NCI-H524 (cell line): ENCODE measurements at regions not wholly inside any gene's neighbourhood (a gene's known extent, or its start where the extent isn't known, plus 50 kb on each side); places are given as distances from the start of the nearest gene placed in this dataset.
"Not testable (repeated sequence)": the region's sequence is repeated elsewhere in the genome, so short reads cannot be mapped to it uniquely, and the experiment has no call there.

Source experiments
- DNase-seq, 2 experiments: peaks; one replicate each; lab custom pipeline; 2025; lab: John Stamatoyannopoulos, UW

DNA sequence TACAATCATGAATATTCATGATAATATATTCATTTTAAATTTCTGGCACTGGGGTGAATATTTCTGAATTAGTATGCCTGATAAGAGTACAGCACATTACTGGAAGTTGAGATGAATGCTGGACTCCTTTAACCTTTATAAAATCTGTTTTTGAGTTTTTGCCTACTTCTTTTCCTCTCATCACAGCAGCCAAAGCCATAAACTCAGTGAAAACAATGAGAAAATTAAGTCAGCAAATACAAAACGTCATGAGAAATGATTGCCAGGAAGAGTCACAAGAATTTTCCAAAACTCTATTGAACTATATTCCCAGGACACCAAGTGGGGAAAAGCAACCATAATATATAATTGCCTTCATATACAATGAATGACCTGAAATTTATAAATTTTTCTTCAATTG is 837.6 kb downstream of the TBC1D32 start:
- no peak for DNase-seq

DNA sequence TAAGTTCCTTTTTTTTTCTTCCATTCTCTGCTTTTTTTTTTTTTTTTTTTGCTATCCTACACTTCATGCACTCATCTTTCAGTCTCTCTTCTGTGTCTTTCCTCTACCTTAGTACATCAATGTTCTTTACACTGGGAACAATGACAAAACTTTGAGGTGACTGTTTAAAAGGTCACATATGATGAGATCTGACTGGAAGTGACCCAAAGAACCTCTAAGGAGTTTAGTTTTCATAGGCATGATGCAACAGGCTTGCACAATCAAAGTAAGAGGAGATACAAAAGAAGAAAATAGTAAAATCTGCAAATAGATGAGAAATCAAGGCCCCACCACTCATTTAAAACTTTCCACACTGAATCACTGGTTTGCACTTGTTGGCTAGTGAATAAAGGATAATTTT is 840.8 kb downstream of the TBC1D32 start:
- DNase-seq: no peak

DNA sequence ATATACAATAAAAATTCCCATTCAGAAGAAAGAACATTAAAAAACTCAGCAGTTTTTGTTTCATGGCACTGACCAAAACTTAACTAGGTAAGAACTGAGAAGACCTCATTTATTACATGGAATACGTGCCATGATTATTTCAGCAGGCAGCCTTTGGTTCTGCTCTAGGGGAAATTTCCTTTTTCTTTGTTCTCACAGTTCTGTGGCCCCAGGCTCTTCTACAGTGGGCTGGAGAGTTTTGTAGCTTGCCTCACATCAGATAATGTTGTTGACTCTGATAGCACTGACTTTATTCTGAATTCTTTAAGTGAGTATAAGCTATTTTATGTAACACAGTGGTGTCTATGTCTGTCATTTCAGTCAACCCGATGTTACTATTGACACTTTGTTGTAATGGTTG is 844.3 kb downstream of the TBC1D32 start:
- DNase-seq: no peak

DNA sequence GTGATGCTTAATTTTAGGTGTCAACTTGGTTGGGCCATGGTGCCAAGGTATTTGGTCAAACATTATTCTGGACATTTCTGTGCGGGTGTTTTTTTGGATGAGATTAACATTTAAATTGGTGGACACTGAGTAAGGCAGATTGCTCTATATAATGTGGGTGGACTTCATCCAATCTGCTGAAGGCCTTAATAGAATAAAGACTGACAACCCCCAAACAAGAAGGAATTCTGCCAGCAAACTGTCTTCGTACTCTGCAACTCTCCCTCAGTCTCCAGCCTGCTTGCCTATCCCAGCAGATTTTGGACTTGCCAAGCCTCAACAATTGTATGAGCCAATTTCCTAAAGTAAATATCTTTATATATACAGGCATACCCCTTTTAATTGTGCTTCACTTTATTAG is 850.1 kb downstream of the TBC1D32 start:
- DNase-seq: no peak

DNA sequence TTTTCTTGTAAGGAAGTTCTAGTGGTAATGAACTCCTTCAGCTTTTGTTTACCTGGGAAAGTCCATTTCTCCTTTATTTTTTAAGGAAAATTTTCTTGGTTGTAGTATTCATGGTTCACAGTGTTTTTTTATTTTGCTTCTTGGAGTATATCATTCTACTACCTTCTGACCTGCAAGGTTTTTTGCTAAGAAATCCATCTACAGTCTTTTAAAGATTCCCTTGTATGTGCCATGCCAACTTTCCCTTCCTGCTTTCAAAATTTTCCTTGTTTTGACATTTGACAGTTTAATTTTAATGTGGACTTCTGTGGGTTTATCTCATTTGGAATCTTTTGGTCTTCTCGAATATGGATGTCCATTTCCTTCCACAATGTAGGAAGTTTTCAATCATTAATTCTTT is 855.6 kb downstream of the TBC1D32 start:
- no peak for DNase-seq

DNA sequence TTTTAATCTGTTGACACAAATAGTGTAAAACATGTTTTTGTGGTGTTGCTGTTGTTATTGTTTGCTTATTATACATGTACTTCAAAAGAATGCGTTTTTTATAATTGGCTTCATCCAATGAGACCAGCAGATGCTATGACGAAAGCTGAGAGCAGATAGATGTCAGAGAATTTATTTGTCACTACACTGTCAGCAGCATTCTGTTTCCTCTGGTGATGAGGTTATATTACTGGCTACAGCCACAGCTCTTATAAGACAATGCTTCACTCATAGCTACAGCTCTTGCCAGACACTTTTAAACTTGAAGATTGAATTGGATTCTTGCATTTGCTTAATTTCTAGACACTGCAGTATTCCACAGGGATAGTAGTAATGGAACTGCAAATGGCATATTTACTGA is 860.5 kb downstream of the TBC1D32 start:
- no peak for DNase-seq

DNA sequence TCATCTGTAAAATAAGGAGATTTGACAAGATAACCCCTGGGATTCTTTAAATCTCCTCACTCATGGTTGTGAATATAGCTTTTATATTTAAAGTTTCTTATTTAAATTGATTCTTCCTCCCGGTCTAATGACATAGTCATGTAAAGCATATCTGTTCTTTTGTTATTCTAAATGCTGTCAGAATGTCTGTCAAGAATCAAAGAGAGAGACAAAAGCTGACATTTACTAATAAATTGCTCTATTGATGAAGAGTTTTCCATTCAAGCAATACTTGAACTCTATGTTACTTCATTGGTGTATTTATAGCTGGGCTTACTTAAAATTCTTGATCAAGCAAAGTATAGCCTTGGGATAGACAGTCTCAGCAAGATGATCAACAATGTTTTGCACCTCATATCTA is 865.8 kb downstream of the TBC1D32 start:
- DNase-seq: no peak

DNA sequence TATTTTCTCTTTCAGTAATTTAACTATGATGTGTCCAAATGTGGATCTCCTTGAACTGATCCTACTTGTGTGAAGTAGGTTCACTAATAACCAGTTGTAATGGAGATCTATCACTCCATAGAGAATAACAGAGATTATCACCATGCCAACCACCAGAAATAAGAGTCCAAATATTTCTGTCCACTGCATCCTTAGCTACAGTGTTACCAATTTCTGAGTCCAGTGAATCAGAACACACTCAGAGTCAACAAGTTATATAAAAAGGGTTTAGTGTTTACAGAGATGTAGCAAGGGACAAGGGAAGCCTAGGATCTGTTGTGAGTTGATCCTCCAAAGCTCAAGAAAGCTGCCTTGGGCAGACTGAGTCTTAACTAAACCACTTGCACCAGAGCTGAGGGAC is 882.8 kb downstream of the TBC1D32 start:
- DNase-seq: no peak

DNA sequence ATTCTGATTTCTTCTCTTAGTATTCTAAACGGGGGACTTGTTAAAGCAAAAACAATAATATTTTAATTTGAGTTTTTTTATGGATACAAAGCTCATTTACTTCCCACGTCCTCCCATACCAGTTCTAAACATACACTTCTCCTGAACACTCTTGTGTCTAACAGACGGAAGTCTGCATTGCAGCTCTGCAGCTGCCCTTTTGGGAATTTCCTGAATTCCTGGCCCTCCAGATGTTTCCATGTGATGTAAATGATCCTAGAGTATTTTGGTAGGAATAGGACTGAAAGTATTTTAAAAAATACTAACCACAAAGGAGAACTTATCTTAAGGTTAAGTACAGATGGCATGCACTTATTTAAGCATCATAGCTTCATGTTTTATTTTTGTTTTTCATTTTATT is 886.7 kb downstream of the TBC1D32 start:
- no peak for DNase-seq

DNA sequence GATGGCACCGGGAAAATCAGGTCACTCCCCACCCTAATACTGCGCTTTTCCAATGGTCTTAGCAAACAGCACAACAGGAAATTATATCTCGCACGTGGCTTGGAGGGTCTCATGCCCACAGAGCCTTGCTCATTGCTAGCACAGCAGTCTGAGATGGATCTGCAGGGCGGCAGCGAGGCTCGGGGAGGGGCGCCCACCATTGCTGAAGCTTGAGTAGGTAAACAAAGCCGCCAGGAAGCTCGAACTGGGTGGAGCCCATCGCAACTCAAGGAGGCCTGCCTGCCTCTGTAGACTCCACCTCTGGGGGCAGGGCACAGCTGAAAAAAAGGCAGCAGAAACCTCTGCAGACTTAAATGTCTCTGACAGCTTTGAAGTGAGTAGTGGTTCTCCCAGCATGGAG is 901.4 kb downstream of the TBC1D32 start:
- not testable (repeated sequence) for DNase-seq

DNA sequence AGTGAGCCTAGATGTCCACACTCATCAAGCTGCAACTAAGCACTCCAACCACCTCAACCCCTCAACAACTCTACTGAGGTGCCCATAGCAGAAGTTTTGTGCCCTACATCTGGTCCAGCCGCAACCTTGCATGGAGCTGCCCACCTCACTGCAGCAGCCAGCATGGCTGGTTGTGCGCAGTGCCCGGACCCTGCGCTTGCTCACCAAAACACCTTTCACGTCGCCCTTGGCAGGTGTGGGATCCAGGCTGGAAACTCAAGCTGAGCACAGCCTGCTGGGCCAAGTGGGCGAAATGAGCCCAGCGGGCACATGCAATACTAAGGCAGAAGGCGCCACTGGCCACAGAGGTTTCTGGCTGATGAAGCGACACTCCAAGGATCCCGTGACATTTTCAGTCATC is 902.4 kb downstream of the TBC1D32 start:
- no peak for DNase-seq

DNA sequence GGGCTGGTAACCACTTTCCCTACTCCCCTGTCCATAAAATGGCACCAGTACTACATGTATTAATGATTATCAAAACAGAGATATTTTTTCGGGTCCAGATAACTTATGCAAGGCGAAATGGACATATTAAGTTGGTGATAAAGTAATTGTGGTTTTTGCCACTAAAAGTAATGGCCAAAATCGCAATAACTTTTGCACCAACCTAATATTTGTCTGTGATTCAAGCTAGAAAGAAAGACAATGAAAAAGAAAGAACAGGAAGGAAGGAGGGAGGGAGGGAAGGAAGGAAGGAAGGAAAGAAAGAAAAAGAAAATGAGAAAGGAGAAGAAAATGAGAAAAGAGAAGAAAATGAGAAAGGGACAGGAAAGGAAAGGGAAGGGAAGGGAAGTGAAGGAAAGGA is 922.9 kb downstream of the TBC1D32 start:
- DNase-seq: no peak

DNA sequence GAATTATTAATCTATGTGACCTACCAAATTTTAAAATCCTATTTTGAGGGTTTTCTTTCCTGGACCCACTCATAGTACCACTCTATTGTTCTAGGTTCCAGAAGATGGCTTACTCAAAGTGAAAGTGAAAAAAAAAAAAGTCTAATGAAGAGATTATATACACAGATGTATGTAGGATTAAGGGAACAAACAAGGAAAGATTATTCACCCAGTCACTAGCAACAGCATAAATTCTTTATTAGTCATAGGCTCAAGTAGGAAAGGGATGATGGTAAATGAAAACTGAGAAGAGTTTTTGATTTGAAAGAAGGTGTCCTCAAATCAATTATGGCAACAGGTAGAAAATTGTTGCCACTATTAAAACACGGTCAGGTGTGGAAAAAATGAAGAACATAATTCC is 923.7 kb downstream of the TBC1D32 start:
- peak; percentile 7 to 68 for DNase-seq

DNA sequence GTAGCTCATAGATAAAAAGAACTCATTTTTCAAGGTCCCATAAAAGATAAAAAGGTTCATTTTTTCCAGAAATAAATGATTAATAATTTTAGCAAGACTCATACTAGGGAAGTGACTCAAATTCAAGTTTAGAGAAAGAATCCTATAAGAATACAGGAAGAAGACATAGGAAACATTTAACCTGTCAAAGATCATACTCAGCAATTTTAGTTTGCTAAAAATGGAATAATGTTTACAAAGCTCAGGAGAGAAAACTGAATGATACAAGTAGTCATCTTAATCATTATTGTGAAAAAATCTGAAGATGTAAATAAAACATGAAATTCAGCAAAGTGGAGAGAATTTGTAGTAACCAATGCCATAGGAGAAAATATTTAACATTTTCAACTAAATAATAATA is 926.6 kb downstream of the TBC1D32 start:
- DNase-seq: no peak

DNA sequence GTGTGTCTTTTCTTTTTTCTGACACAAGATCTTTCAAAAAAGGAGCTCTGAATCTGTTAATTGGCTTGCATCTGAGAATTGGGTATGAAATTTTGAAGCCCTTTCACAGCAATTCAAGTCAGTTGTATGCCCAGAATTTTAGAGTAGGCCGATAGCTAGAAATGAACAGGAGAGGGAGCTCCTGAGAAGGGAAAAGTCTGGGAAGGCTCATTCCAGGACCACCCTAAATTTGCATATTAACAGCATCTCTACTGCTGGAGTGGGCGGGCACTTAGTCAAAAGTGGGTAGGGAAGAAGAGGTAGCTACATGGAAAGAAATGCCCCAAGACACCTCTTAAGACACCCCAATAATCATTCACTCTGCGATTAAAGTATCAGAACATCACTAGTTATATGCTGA is 928.3 kb downstream of the TBC1D32 start:
- DNase-seq: peak; percentile 12 to 48

DNA sequence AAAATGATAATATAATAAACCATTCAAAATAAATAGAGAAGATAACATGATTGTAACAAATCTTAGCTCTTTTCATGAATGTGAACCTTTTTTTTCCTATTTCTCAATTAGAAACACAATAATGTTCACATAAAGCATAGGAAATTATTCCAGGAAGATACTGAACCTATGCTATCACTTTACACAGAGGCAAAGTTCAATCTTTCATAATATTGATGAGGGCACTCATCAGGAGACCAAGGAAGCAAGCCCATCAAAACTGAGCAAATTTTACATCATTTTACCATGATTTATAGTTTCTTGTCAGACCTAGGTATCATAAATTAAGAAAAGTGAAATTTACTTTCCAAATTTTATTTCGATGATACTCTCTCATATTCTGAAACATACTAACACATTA is 938.5 kb downstream of the TBC1D32 start:
- DNase-seq: no peak

DNA sequence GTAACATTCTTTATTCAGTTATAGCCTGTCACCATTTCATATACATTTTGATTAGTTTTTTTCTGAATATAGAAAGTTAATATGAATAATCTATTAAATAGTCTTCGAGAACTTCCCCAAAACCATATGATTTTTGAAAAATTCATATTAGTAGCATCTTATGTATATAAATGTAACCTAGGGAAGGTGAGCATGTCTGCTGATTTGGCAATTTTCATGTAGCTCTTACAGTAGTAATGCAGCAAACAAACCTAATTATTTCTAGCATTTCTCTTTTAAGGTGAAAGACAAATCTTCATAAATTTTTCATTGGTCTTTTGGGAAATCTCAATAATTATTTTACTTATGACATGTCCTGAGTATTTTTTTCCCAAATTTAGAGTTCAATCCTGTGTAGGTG is 939.0 kb downstream of the TBC1D32 start:
- no peak for DNase-seq

DNA sequence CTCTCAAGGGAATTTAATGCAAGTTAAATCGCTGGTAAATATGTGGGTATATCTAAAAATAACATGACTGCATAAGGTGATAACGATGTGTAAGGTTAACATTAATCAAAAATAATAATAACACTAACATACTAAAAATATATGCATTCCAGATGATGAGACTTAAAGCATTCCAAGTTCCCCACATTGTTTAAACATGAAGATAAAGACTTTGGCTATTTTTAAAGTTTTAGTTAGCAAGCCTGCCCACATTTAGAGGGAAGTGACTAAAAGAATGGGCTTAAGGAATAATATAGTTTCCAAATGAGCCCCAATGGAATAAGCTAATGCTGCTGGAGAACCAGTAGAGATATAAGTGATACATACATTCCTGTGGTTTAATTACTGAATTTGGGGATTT is 941.3 kb downstream of the TBC1D32 start:
- no peak for DNase-seq

DNA sequence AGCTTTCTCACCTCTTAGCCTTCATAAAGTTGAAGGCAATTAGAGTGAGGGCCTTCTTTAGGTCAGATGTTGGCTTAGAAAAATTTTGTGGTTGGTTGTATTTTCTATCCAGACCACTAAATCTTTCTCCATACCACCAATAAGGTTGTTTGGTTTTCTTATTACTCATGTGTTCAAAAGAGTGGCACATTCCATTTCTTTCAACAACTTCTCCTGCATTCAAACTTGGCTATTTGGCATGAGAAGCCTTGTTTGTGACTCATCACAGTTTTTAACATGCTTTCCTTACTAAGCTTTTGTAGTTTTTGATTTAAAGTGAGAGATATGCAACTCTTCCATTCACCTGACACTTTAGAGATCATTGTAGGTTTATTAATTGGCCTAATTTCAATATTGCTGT is 949.6 kb downstream of the TBC1D32 start:
- DNase-seq: no peak

DNA sequence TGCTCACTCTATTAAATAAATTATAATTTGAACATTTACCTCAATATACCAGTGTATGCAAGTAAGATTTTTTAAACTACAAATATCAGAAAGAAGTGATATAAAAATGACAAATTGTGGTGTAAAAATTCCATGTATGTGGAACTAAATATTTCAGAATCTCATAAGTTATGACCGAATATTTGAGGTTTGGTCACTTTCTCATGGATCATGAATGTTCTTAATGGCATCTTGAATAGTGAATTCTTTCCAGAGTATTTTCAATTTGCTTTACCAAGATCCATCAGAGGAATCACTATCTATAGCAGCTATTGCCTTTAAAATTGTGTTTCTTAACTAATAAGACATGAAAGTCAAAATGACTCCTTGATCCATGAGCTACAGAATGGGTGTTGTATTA is 950.6 kb downstream of the TBC1D32 start:
- DNase-seq: no peak

DNA sequence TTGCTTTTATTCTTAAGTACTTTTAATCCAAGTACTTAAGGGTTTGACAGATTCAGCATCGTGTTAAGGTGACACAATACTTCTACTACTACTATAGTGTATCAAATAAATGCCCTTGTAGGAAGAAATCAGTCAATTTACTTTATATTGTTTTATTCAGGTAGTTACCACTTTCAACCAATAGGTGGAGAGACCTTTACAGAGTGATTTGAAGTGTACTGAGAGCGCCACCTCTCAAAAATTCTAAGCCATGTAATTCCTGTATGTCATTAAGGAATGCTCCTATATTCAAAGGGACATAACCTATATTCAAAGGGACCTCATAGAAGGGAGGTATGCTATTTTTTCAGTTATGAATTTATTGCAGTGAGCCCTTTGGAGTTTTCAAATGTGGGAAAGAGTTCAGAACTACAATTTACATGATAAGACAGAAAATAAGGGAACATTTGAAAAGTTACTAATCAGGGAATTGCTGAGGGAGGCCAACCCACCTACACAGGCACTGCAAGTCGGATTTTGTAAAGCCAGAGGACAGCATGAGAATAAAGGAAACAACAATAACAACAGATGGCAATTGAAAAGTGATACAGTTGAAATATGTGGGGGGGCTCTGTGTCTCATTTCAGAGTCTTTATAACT is 955.6 kb downstream of the TBC1D32 start:
- DNase-seq: peak; percentile 26 to 82

DNA sequence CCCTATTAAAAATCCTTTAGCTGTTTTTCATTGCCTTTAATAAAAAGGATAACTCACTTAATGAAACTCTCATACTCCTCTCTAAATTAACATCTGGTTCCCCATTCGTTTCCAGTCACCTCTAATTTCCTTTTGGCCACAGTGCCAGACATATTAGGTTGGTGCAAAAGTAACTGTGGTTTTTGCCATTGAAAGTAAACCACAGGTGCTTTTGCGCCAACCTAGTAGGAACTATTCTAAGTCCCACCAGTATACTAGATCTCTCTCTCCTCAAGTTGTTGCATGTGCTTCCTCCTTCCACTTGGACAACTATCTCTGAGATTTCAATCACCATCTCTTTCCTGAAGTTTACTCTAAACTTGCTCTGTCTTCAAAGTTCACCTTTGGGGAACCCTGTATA is 961.1 kb downstream of the TBC1D32 start:
- DNase-seq: no peak

DNA sequence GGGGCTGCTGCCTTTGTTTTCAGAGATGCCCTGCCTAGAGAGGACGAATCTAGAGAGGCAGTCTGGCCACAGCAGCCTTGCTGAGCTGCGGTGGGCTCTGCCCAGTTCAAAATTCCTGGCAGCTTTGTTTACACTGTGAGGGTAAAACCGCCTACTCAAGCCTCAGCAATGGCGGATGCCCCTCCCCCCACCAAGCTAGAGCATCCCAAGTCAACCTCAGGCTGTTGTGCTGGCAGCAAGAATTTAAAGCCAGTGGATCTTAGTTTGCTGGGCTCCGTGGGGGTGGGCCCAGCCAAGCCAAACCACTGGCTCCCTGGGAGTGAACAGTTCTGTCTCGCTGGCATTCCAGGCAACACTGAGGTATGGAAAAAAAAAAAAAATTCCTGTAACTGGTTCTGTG is 970.9 kb downstream of the TBC1D32 start:
- DNase-seq: no peak

DNA sequence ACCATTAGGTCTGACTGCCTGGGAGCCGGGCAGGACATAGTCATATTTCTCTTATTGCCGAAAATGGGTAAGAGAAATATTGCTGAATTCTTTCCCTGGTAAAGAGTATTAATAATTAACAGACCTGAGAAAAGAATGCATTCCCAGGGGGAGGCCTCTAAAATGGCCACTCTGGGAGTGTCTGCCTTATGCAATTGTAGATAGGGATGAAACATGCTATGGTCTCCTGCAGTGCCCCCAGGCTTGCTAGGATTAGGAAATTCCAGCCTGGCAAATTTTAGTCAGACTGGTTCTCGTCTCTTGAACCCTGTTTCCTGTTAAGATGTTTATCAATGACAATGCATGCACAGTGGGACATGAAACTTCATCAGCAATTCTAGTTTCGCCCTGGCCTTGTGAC is 975.7 kb downstream of the TBC1D32 start:
- DNase-seq: not testable (repeated sequence)

DNA sequence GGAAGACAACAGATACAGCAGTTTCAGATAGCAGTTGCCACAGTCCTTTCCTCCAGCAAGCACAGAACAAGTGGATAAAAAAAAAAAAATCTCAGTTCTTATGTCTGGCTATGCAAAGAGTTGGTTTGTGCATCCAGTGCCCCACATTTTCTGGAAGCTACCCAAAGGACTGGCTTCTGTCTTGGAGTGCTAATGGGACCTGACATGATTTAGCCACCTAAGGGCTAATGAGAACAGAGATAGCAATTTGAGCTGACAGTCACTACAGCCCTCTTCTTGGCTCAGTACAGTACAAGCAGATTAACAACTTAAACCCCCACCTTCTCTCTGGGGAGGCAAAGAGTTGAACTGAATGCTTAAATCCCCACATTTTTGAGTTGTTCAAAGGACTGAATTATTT is 976.8 kb downstream of the TBC1D32 start:
- DNase-seq: no peak
